Keratinocyte (primary cell): ENCODE measurements at regions not wholly inside any gene's neighbourhood (a gene's known extent, or its start where the extent isn't known, plus 50 kb on each side); places are given as distances from the start of the nearest gene placed in this dataset.

Source experiments
- DNase-seq: peaks from one replicate; pipeline ENCODE4 v3.0.0-alpha.2; 2011; ENCODE audit warnings: low read depth, missing footprints, low spot score
- FAIRE-seq: peaks from 2 replicates; lab custom pipeline; 2011; peaks lifted over from hg19 to GRCh38; lab: Jason Lieb, UNC
- H2AFZ ChIP-seq: 2 replicates; pipeline ENCODE4 v1.6.0; 2012; ENCODE audit warnings: low read length, control low read depth, inconsistent platforms; ENCODE audit not compliant: control insufficient read depth
- H3K27ac ChIP-seq: 2 replicates; pipeline ENCODE4 v1.5.1; 2011; ENCODE audit warnings: low read length; ENCODE audit not compliant: control insufficient read depth, insufficient read depth
- H3K27me3 ChIP-seq: 3 replicates; pipeline ENCODE4 v1.6.0; 2011; ENCODE audit warnings: low read length; ENCODE audit not compliant: control insufficient read depth, insufficient read depth; ENCODE audit errors: extremely low read depth
- H3K36me3 ChIP-seq, 2 experiments: 2 replicates in 1 of 2; 3 replicates in 1 of 2; pipeline ENCODE4 v1.5.1; 2011; ENCODE audit warnings: low read length in 2 of 2, mild to moderate bottlenecking in 1 of 2; ENCODE audit not compliant: control insufficient read depth in 2 of 2, insufficient read depth in 2 of 2; ENCODE audit errors: extremely low read depth in 1 of 2
- H3K4me1 ChIP-seq: 3 replicates; pipeline ENCODE4 v1.5.1; 2011; ENCODE audit warnings: low read length; ENCODE audit not compliant: control insufficient read depth, insufficient read depth; ENCODE audit errors: extremely low read depth
- H3K4me2 ChIP-seq: 3 replicates; pipeline ENCODE4 v1.6.0; 2011; ENCODE audit warnings: low read depth, low read length; ENCODE audit not compliant: control insufficient read depth, insufficient read depth; ENCODE audit errors: extremely low read depth
- H3K4me3 ChIP-seq, 3 experiments: fragments of 200-600 bp in 1 of 3; sonication (generic) in 1 of 3; 2 replicates in 2 of 3; 3 replicates in 1 of 3; pipeline ENCODE4 v1.5.1; 2011 to 2016; ENCODE audit warnings: low read length in 3 of 3, mild to moderate bottlenecking in 3 of 3, control low read depth in 2 of 3, inconsistent platforms in 1 of 3, low read depth in 1 of 3, mixed read lengths in 1 of 3, mixed run types in 1 of 3, moderate library complexity in 1 of 3; ENCODE audit not compliant: control insufficient read depth in 2 of 3, insufficient read depth in 2 of 3; ENCODE audit errors: extremely low read depth in 1 of 3
- H3K79me2 ChIP-seq: 2 replicates; pipeline ENCODE4 v1.6.0; 2012; ENCODE audit warnings: low read length; ENCODE audit not compliant: control insufficient read depth, insufficient read depth
- H3K9ac ChIP-seq: 3 replicates; pipeline ENCODE4 v1.6.0; 2011; ENCODE audit warnings: low read length; ENCODE audit not compliant: control insufficient read depth, insufficient read depth; ENCODE audit errors: extremely low read depth
- H3K9me1 ChIP-seq: 3 replicates; pipeline ENCODE4 v1.6.0; 2011; ENCODE audit warnings: low read length; ENCODE audit not compliant: control insufficient read depth, insufficient read depth; ENCODE audit errors: extremely low read depth
- H3K9me3 ChIP-seq: 2 replicates; pipeline ENCODE4 v1.5.1; 2012; ENCODE audit warnings: low read depth, low read length; ENCODE audit not compliant: control insufficient read depth
- H4K20me1 ChIP-seq: 3 replicates; pipeline ENCODE4 v1.6.0; 2011; ENCODE audit warnings: low read length; ENCODE audit not compliant: control insufficient read depth, insufficient read depth; ENCODE audit errors: extremely low read depth
- EZH2 ChIP-seq: IDR thresholded peaks from one replicate; pipeline ENCODE4 v1.6.1; 2012; ENCODE audit warnings: inconsistent platforms, mild to moderate bottlenecking, low read length, moderate library complexity
- dilution Hi-C: fragments of 300-500 bp; cut with MboI; formaldehyde crosslinking; loops from one replicate; pipeline ENCODE4 v1.7.0; 2020; ENCODE audit warnings: low sequenced_read_pairs; ENCODE audit not compliant: extremely low pct_ligation_motif_present
- TF ChIP-seq, protein P1 (sequence below), 3 experiments: IDR thresholded peaks in 1 of 3; conservative IDR thresholded peaks in 1 of 3; optimal IDR thresholded peaks in 1 of 3; 2 replicates in 2 of 3; 3 replicates in 1 of 3; pipeline versions ENCODE3 to v1.5.1; 2011; ENCODE audit warnings: low read length in 3 of 3, mild to moderate bottlenecking in 3 of 3, moderate library complexity in 2 of 3, control low read depth in 1 of 3, inconsistent platforms in 1 of 3; ENCODE audit not compliant: insufficient read depth in 2 of 3; ENCODE audit errors: extremely low read depth in 1 of 3

DNA sequence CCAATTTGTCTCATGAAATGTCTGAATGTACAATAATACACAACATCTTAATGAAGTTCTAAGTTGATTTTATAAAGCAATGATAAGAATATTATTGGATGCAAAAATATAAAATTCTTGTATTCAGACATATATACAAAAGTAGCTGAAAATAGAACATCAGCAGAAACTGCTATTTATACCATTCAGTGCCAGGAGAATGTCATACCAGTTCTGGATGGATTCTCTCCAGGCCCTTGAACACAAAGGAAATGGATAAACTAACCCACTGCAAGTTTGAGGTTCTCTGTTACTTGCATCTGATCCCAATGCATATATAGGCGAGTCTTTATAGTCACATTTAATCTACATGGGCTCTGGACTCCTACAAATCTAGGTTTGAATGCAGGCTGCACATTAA, 126.3 kb upstream of the KLF3 start:
- Histone ChIP-seq H4K20me1 (no peaks in the 10 kb centered on the region), H3K9me1 (no peaks in the 10 kb centered on the region), H3K9me3 (no peaks in the 10 kb centered on the region), H3K27ac (no peak overlapping the region), H3K9ac (no peak overlapping the region), H3K36me3 (no peaks in the 10 kb centered on the region), H2AFZ (no peak overlapping the region), H3K4me3 (no peak overlapping the region), H3K4me1 (peaks cover 4% of the 10 kb centered on the region), H3K4me2 (no peak overlapping the region), H3K79me2 (no peaks in the 10 kb centered on the region), H3K27me3 (no peaks in the 10 kb centered on the region)
- dilution Hi-C loops = no loop called here
- no peak for FAIRE-seq
- TF ChIP-seq, protein P1, sequence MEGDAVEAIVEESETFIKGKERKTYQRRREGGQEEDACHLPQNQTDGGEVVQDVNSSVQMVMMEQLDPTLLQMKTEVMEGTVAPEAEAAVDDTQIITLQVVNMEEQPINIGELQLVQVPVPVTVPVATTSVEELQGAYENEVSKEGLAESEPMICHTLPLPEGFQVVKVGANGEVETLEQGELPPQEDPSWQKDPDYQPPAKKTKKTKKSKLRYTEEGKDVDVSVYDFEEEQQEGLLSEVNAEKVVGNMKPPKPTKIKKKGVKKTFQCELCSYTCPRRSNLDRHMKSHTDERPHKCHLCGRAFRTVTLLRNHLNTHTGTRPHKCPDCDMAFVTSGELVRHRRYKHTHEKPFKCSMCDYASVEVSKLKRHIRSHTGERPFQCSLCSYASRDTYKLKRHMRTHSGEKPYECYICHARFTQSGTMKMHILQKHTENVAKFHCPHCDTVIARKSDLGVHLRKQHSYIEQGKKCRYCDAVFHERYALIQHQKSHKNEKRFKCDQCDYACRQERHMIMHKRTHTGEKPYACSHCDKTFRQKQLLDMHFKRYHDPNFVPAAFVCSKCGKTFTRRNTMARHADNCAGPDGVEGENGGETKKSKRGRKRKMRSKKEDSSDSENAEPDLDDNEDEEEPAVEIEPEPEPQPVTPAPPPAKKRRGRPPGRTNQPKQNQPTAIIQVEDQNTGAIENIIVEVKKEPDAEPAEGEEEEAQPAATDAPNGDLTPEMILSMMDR (optimal IDR thresholded peaks at IDR 0.05 in 1 of 3, IDR thresholded peaks at IDR 0.05 in 1 of 3, conservative IDR thresholded peaks at IDR 0.05 in 1 of 3; ENCODE audit: extremely low read depth in 1 of 3, insufficient read depth in 2 of 3, low read length in 3 of 3) = no peak
- no peak for TF ChIP-seq EZH2
- no peak for DNase-seq

- Histone ChIP-seq H3K27me3 (no peaks in the 10 kb centered on the region), H3K9me3 (no peaks in the 10 kb centered on the region), H3K79me2 (no peaks in the 10 kb centered on the region), H3K36me3 (no peaks in the 10 kb centered on the region), H4K20me1 (no peaks in the 10 kb centered on the region), H3K4me1 (peaks cover 4% of the 10 kb centered on the region), H3K4me3 (no peak overlapping the region), H2AFZ (no peak overlapping the region), H3K9me1 (no peaks in the 10 kb centered on the region), H3K4me2 (no peak overlapping the region), H3K27ac (no peak overlapping the region), H3K9ac (no peak overlapping the region)
- dilution Hi-C loops = no loop called here
- FAIRE-seq (no peak), DNase-seq (no peak)
- no peak for TF ChIP-seq EZH2
- TF ChIP-seq, protein P1 (optimal IDR thresholded peaks at IDR 0.05 in 1 of 3, IDR thresholded peaks at IDR 0.05 in 1 of 3, conservative IDR thresholded peaks at IDR 0.05 in 1 of 3; ENCODE audit: extremely low read depth in 1 of 3, insufficient read depth in 2 of 3, low read length in 3 of 3) = no peak
These were observed 125.5 kb upstream of the KLF3 start for GRCh38 chr4:38538517-38538916.
